HG03442 (cell line): ENCODE measurements at regions not wholly inside any gene's neighbourhood (a gene's known extent, or its start where the extent isn't known, plus 50 kb on each side); places are given as distances from the start of the nearest gene placed in this dataset.
"Not testable (repeated sequence)": the region's sequence is repeated elsewhere in the genome, so short reads cannot be mapped to it uniquely, and the experiment has no call there.

Experiments
- ATAC-seq: cut with Tn5 transposase; IDR thresholded peaks from one replicate; pipeline ENCODE4 v1.9.1; 2021; ENCODE audit warnings: mild to moderate bottlenecking, moderate library complexity; ENCODE audit not compliant: unreplicated experiment

DNA sequence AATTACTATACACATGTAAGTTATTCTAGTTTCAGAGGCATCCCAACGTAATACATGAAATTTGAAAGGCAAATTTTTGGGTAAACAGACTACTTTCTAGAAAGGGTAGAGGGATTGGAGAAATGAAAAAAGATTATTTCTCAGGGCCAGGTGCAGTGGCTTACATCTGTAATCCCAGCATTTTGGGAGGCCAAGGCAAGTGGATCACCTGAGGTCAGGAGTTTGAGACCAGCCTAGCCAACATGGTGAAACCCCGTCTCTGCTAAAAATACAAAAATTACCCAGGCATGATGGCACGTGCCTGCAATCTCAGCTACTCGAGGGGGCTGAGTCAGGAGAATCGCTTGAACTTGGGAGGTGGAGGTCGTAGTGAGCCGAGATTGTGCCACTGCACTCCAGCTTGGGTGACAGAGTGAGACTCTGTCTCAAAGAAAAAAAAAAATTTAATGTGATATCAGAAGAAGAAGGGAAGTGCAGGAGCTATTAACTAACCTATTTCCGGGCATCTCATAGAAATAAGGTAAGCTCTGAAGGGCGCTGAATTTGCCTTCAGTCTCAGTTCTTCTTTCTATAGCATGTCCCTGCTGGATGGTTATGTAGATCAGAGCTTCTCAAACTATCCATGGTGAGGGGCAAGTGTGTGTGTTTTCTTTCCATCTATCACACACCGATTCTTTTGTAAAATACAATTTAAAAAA is 100.3 kb upstream of the MTHFD1L start:
- peak; percentile 93 for ATAC-seq

DNA sequence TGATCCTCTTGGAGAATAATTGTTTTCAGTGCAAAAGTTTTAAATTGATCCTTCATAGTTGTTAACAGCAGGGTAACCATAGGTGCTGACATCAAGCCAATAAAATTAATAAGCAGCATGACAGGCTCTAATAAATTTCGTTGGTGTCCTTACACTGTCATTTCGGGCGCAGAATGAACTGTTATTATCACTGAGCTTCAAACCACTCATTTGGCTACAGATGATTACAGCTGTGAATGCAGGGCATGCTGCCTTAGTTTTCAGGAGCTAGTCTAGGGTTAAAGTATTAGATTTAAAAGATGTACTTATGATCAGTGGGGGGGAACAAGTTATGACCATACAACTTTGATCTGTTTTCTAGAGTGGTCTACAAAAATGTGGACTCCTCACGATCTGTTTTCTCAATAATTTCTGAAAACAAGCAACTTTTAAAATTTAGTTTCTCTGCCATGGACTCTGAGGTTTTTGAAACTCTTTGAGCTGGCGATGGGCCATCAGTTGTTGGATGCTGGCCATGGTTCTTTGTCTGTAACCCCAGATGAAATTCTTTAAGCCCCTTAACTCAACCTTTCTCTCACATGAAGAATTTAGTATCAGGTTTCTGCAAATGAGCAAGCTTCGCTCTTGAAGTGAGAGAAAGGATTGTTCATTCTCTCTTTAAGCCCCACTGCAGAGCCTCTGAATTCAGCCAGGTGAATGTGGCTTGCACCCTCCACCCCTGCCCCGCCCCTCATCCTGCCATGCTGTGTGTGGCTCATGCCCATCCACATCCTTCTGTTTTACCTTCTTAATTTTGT is 99.1 kb upstream of the MTHFD1L start:
- ATAC-seq: no peak

DNA sequence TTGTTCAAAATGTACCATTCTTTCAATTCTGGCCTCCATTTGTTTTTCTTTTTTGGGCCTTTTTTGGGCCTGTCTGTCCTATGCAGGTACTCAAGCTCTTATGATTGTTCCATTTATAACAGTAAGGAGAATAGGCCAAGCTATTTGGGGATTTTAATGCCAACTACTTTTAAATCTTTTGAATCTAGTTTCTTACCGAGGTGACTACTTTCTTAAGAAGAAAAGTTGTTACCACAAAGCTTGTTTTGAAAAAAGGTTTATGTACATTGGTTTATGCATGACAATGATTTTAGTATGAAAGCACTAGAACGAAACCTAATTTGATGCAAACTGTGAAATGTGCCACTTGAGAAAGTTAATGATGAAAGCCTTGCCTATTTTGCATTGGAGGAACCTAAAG is 98.3 kb upstream of the MTHFD1L start:
- ATAC-seq: no peak

DNA sequence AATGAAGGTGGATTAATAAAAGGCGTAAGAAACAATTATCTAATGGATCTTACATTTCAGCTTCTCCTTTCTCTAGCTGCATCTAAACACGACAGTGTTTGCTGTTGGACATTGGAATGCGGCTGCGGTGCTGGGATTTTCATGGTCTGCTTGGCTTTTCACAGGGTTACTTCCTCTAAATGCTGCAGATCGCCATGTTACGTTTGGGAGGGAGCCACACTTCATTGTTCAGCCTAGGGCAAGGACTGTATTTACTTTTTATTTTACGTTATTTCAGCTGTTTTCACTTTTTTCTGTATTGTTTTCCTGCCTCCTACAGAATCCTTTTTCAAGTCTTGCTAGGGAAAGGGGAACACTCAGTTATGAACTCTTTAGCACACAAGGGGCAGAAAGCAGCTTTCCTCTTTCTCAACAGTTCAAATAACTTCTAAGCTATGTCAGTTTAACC is 97.9 kb upstream of the MTHFD1L start:
- ATAC-seq: no peak

DNA sequence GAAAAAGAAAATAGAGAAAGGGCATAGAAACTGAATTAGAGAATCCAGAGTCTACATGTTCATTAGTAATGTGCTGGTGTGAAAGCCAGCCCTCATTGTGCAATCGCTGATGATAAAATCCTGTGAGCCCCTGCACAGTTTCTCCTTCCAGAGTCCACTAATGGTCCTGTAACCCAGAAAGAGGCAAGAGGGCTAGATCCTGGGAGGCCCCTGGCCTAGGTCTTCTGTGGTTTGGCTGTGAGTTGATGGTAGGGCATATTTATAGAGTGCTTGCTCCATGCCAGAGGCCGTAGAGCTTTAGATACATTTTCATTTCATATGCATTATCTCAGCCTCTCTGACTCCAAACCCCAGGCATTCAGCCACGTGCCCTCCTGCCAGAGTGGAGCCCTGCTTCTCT is 94.9 kb upstream of the MTHFD1L start:
- ATAC-seq: no peak

DNA sequence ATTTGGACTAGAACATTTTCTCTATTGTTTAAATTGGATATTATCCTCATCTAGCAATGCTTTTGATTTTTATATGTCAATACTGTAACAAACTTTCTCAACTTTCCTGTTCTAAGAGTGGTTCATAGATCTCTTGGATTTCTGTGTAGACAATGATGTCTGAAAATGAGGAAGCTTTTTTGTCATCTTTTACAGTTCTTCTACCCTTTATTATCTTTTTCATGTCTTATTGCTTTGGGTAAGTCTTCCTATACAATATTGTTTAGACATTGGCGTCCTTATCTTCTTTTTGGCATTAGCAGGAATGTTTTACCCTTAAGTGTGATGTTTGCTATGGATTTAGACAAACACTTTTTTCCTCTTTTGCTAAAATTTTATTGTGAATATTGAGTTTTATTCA is 91.5 kb upstream of the MTHFD1L start:
- no peak for ATAC-seq

DNA sequence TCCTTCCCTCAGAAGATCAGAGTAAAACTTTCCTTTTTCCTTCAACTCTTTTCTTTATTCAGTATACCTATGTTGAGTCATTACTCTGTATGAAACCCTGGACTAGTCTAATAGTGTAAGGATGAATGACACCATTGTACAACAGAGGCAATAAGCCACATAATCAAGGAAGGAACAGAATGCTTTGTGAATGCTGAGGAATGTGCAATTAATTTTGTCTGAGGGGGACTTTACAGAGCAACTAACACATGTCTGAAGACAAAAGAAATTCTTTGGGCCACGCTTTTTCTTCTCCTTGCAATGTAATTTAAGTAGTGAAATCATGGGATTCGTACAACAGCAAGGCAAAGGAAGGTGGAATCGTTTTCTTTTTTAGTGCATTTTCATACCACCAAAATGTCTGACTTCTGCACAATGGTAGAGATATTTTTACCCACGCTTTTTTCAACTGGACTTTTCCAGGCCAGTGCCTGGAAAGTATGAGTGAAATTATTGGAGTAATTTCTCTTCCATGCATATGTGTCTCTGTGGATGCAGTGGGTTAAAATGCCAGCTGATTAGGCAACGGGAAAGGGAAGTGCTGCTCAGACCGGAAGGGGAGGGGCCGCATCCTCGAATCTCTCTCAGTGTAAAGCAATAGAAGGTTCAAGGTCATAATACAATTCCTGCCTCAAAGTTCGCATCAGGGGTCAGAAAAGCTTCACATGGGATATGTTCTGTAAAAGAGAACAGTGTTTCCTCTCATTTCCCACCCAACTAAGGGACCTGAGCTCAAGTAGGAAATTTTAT is 89.9 kb upstream of the MTHFD1L start:
- no peak for ATAC-seq

DNA sequence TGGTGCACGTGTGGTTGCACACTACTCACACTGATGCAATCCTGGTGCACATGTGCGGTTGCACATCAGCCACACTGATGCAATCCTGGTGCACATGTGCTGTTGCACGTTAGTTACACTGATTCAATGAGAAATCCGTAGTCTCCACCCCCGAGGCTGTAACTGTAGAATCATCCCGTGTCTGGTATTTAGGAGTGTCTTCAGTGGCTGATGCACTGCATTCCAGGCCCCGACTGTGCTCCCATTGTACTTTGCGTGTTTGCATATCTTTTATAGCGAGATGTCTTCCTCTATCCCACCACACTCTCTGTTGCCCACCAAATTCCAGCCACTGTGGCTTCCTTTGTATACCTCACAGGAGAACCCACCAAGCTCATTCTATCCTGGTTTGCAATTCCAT is 87.8 kb upstream of the MTHFD1L start:
- no peak for ATAC-seq

DNA sequence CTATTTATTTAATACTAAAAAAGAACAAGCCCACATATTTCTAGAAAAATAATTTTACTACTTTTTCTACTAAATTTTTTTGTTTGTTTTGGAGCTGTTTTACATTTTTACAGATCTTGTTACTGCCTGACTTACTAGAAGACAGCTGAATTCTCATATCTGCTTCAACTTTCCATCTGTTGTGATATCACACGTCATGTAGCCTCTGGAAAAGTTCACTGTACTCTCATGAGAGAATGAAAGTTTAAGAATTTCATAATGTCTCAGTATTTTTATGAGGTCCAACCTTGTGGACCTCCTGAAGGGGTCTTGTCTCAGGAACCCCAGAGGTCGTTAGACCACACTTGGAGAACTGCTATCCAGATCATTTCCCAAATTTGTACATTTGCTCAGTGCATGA is 81.7 kb upstream of the MTHFD1L start:
- ATAC-seq: no peak

DNA sequence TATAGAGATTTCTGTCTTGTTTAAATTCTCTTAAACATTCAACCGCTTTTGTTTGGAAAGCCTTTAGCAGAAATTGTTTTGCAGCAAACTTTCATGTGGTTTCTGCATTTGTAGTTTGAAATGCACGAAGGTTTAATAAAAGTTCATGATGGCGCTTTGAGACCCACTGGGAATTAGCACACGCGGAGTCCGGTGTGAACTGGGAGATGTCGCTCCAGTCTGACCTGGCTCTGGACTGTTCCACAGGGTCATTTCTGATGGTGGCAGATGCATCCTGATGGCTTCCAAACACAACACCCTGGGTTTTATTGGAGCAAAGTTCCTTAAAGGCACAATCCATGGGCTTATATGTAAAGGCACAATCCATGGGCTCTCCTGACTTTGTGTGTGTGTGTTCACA is 78.1 kb upstream of the MTHFD1L start:
- ATAC-seq: no peak

DNA sequence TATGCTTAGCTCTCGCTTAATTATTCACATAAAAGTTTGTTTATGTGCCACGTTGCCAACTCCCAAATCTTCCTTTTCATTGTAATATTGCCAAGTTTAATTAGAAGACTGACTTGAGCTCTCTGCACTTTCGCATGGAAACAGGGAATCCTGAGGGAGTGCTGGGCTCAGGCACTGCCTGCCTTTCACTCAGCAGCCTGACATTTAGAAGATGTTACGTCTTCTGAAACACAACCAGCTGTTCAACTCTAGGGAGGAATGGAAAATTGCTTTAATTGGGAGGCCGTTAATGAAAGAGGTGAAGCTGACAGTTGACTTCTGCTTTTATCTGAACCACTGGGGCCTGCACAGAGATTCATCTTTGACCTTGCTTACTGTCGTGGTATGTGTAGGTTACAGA is 77.4 kb upstream of the MTHFD1L start:
- ATAC-seq: no peak

DNA sequence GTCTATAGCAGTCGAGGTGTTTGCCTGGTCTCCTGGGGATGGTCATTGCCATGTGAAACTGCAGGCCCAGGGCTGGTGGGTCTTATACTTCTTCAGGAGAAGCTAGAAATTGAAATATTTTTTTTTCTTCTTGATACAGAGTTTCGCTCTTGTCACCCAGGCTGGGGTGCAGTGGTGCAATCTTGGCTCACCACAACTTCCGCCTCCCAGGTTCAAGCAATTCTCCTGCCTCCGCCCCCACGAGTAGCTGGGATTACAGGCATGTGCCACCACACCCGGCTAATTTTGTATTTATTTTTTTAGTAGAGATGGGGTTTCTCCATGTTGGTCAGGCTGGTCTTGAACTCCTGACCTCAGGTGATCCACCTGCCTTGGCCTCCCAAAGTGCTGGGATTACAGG is 75.6 kb upstream of the MTHFD1L start:
- ATAC-seq: not testable (repeated sequence)

DNA sequence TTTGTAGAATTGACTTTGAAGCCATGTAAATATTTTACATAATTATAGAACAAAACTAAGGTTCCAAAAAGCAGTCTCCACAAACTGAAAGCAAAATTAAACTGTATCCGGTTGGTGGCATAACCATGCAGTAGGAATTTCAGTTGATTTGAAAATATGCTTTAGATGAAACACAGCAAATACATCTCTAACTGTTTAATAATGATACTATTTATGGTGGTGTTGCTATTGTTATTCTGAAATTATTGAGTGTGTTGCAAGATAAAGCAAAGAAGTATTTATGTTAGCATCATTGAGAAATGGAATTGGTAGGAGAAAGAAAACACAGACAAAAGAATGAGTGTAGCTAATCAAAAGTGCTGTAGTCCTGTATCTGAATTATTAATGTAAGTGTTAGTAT is 73.8 kb upstream of the MTHFD1L start:
- ATAC-seq: no peak

DNA sequence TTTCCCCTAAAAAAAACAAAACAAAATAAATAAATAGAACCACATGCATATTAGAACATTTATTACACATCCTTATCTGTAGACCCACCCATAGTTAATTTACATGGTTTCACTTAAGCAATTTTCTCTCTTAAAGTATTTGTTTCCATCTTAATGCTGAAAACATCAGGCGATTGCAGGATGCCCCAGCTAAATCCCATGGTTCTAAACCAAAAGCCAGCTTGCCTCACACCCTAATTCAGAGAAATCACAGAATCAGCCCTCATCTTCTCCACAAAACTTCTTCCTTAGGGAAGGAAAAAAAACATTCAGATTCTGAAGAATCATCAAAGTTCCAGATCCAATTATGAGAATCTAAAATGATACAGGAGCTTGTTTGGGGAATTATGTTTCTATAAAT is 67.6 kb upstream of the MTHFD1L start:
- ATAC-seq: no peak

DNA sequence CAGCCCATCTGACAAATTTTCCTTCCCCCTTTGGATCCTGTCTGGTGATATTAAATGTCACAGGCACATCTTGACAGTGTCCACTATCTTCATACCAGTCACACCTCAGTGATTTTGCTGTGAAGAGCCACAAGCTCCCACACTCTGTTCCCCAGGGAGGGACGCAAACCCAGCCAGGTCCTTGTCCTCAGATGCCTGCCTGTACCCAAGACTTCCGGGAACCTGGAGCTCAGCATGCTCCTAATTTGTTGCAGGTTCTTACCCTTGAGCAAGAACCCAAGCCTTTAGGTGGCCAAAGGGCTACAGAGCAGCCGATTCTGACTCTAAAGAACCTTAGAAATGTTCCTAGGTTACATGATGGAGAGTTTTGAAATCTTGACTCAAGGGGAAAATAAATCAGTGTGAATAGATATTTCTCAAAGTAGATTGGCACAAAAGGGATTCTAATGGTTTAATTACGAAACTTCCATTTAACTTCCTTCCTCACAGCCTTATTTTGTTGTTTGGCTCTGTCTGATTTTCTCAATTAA is 66.2 kb upstream of the MTHFD1L start:
- ATAC-seq: no peak

DNA sequence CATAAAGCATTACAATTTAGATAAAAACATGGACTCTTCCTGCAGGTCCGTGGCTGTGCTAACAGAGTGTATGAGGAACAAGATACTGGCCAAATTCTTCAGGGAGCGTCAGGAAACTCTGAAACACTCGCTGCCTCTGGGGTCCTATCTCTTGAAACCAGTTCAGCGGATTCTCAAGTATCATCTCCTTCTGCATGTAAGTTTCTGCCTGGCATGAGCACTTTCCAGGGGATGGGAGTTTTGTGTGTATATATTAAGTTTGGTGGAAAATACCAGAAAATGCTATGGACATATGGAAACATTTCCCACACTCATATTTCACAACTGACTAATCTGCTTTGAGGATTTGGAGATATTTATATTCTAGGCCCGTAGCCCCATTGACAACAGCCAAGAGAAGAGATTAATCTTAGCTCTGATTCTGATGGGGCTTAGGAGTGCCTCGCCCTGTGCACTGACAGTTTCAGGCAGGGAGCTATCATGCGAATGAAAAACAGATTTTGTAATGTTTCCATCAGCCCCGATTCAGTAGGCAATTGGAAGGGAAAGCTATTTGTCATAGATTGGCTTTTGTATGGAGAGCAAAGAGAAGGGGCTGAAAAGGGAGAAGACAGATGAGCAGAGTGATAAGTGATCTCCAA is 64.7 kb upstream of the MTHFD1L start:
- no peak for ATAC-seq

DNA sequence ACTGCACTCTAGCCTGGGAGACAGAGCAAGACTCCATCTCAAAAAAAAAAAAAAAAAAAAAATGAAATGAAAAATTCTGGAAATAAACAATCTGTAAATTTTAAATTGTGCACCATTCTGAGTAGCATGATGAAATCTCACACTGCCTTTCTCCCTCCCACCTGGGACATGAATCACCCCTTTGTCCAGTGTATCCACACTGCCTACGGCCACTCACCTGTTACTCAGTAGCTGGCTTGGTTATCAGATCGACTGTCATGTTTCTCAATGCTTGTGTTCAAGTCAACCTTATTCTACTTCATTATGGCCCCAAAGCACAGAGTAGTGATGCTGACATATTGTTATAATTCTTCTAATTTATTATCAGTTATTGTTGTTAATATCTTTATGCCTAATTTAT is 58.7 kb upstream of the MTHFD1L start:
- no peak for ATAC-seq

DNA sequence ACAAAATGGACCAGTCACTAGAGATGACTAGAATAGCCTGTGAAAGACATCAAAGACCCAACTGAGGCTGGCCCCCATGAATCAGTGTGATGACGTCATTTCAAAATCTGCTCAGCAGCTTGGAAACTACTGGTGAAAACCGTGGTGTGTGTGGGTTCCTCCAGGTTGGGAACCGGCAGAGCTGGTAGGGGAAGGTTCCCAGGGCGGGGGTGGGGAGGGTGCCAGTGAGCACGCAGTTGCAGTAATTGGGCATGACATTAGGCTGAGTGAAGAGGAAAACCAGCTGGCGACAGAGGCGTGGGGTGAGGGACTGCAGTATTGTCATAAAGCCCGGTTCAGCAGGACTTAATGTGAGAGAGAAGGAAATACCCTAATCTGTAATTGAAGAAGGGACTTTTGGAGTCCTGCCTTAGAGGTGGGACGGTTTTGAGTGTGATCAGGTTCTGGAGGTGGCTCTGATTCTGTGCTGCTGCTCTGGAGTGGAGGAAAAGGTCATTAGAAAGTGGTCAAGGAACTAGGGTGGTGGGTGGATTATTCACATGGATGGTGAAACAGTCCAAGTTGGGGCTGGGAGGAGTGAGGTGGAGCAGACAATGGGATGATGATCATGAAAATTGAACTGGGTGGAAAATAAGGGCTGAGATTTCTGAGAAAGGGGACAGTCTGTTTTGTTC is 52.0 kb upstream of the MTHFD1L start:
- ATAC-seq: peak; percentile 48

DNA sequence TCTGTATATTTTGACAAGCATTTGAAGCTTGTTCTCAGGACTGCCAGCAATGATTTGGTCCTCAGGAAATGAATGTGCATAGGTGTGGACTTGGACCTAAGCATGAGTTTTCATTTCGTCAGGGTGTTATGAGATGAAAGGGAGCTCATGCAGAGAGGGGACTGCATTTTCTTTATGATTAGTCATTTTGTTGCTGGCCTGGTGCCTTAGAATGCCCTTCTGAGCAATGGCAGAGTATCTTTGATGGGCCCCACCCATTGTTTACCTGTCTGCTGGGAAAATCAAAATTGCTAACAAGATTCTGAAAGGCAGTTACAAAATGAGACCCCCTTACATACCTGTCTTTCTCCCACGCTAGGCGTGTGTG is 51.5 kb upstream of the MTHFD1L start:
- ATAC-seq: peak; percentile 65
